SU-DHL-6 (cell line): ENCODE measurements at regions not wholly inside any gene's neighbourhood (a gene's known extent, or its start where the extent isn't known, plus 50 kb on each side); places are given as distances from the start of the nearest gene placed in this dataset.

Experiments
- H2AFZ ChIP-seq: fragments of 200-600 bp; sonication (generic); 2 replicates; pipeline ENCODE4 v1.6.1; 2014; ENCODE audit warnings: low read depth, mild to moderate bottlenecking, moderate library complexity, mixed read lengths, antibody characterized with exemption, low read length; ENCODE audit not compliant: severe bottlenecking
- H3F3A ChIP-seq: fragments of 200-600 bp; shearing (Covaris generic); 2 replicates; pipeline ENCODE4 v1.6.0; 2016; ENCODE audit warnings: antibody characterized with exemption, mild to moderate bottlenecking; ENCODE audit not compliant: insufficient read depth
- H3K27ac ChIP-seq: fragments of 200-600 bp; sonication (generic); 2 replicates; pipeline ENCODE4 v1.5.1; 2016; ENCODE audit warnings: low read depth, mild to moderate bottlenecking, low read length, moderate library complexity, mixed read lengths
- H3K27me3 ChIP-seq: fragments of 200-600 bp; sonication (generic), shearing (Covaris generic); 2 replicates; pipeline ENCODE4 v1.6.0; 2014; ENCODE audit warnings: mild to moderate bottlenecking, low read length
- H3K36me3 ChIP-seq: fragments of 200-600 bp; sonication (generic); 2 replicates; pipeline ENCODE4 v1.6.1; 2014; ENCODE audit warnings: mild to moderate bottlenecking, low read length, mixed read lengths
- H3K4me2 ChIP-seq: fragments of 300-600, 200-600 bp; shearing (Covaris generic), sonication (generic); 2 replicates; pipeline ENCODE4 v1.6.0; 2014; ENCODE audit warnings: low read length, low read depth, mild to moderate bottlenecking; ENCODE audit not compliant: poor library complexity, severe bottlenecking
- H3K4me3 ChIP-seq: fragments of 200-600 bp; sonication (generic); 2 replicates; pipeline ENCODE4 v1.5.1; 2014; ENCODE audit warnings: antibody characterized with exemption, low read length, mild to moderate bottlenecking, mixed read lengths; ENCODE audit not compliant: insufficient read depth, poor library complexity, severe bottlenecking
- H3K79me2 ChIP-seq: fragments of 200-600 bp; sonication (generic); 2 replicates; pipeline ENCODE4 v1.6.1; 2014; ENCODE audit warnings: mild to moderate bottlenecking, low read length, moderate library complexity; ENCODE audit not compliant: insufficient read depth
- H3K9ac ChIP-seq: fragments of 200-600 bp; sonication (generic); 2 replicates; pipeline ENCODE4 v1.7.0; 2014; ENCODE audit warnings: mild to moderate bottlenecking, low read length
- H3K9me2 ChIP-seq: fragments of 200-600 bp; sonication (generic); replicated peaks from 2 replicates; pipeline ENCODE4 v1.6.1; 2014; ENCODE audit warnings: low read length; ENCODE audit not compliant: insufficient read depth
- H3K9me3 ChIP-seq: fragments of 200-600 bp; sonication (generic); 2 replicates; pipeline ENCODE4 v1.6.1; 2014; ENCODE audit warnings: low read length, mixed read lengths; ENCODE audit not compliant: insufficient read depth
- H4K20me1 ChIP-seq: fragments of 200-600 bp; sonication (generic); 2 replicates; pipeline ENCODE4 v1.6.1; 2014; ENCODE audit warnings: low read depth, mild to moderate bottlenecking, antibody characterized with exemption, low read length, moderate library complexity, mixed read lengths
- EZH2phosphoT487 ChIP-seq: fragments of 200-600 bp; sonication (generic), shearing (Covaris generic); conservative IDR thresholded peaks from 2 replicates; pipeline ENCODE4 v1.6.1; 2018; ENCODE audit warnings: mild to moderate bottlenecking, antibody characterized with exemption, low read length, moderate library complexity, mixed read lengths
- TF ChIP-seq, protein P1 (sequence below): fragments of 200-600 bp; sonication (generic); IDR thresholded peaks from one replicate; pipeline ENCODE4 v1.5.1; 2017; ENCODE audit warnings: antibody characterized with exemption, mild to moderate bottlenecking, low read length, moderate library complexity; ENCODE audit not compliant: insufficient read depth, poor library complexity, severe bottlenecking

DNA sequence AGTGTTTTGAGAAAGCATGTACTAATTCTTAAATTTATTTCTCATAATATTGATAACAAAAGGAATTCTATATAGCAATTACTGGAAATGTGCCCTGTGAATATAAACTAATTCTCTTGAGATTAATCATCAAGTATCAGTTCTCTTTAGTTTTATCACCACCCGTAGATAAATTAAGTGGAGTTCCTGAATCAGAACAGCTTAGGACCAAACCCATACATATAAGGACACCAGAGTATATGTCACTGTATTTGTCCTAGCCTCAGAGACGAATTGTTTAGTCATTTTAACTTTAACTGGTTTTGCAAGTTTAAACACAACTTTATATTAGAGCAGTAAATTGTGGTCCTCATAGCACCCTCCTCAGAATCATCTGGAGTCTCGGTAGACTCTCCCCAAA, 572.0 kb downstream of the UTRN start:
- Histone ChIP-seq H3K27me3 (no peaks in the 10 kb centered on the region), H4K20me1 (no peaks in the 10 kb centered on the region), H3K27ac (no peak overlapping the region), H2AFZ (no peak overlapping the region), H3K79me2 (no peaks in the 10 kb centered on the region), H3K4me2 (no peak overlapping the region), H3K36me3 (no peaks in the 10 kb centered on the region), H3K4me3 (no peak overlapping the region), H3K9ac (no peak overlapping the region), H3F3A (no peaks in the 10 kb centered on the region), H3K9me2 (no peaks in the 10 kb centered on the region), H3K9me3 (no peaks in the 10 kb centered on the region)
- TF ChIP-seq, protein P1, sequence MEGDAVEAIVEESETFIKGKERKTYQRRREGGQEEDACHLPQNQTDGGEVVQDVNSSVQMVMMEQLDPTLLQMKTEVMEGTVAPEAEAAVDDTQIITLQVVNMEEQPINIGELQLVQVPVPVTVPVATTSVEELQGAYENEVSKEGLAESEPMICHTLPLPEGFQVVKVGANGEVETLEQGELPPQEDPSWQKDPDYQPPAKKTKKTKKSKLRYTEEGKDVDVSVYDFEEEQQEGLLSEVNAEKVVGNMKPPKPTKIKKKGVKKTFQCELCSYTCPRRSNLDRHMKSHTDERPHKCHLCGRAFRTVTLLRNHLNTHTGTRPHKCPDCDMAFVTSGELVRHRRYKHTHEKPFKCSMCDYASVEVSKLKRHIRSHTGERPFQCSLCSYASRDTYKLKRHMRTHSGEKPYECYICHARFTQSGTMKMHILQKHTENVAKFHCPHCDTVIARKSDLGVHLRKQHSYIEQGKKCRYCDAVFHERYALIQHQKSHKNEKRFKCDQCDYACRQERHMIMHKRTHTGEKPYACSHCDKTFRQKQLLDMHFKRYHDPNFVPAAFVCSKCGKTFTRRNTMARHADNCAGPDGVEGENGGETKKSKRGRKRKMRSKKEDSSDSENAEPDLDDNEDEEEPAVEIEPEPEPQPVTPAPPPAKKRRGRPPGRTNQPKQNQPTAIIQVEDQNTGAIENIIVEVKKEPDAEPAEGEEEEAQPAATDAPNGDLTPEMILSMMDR, result no peak
- no peak for TF ChIP-seq EZH2phosphoT487

DNA sequence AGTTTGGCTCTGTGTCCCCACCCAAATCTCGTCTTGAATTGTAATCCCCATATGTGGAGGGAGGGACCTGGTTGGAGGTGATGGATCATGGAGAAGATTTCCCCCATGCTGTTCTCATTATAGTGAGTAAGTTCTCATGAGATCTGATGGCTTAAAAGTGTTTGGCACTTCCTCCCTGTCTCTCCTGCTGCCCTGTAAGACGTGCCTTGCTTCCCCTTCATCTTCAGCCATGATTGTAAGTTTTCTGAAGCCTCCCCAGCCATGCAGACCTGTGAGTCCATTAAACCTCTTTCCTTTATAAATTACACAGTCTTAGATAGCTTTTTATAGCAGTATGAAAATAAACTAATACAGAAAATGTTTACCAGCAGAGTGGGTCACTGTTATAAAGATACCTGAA, 577.6 kb downstream of the UTRN start:
- TF ChIP-seq EZH2phosphoT487, result no peak
- TF ChIP-seq, protein P1, result no peak
- H3K9ac ChIP-seq, result no peak overlapping the region
- no peak overlapping the region for H3K4me2 ChIP-seq
- H3K36me3 ChIP-seq, result no peaks in the 10 kb centered on the region
- no peak overlapping the region for H2AFZ ChIP-seq
- H3K9me3 ChIP-seq, result no peaks in the 10 kb centered on the region
- no peaks in the 10 kb centered on the region for H3K27me3 ChIP-seq
- H3K9me2 ChIP-seq, result no peaks in the 10 kb centered on the region
- no peaks in the 10 kb centered on the region for H4K20me1 ChIP-seq
- H3K27ac ChIP-seq, result no peak overlapping the region
- H3K4me3 ChIP-seq, result no peak overlapping the region
- no peaks in the 10 kb centered on the region for H3F3A ChIP-seq
- no peaks in the 10 kb centered on the region for H3K79me2 ChIP-seq

DNA sequence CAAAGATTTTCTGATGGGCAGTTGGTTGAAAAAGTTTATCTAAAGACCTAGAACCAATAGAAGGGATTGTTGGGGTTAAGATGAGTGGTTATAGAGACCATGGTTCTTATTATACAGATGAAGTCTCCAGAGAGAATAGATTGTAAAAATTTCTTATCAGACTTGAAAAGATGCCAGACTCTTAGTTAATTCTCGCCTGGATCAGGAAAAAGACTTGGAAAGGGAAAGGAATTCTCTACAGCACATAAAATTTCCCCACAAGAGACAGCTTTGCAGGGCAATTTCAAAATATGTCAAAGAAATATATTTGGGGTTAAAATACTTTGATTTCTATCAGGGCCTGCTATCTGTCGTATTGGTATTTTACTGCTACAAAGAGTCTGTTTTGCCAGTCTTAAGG, 582.6 kb downstream of the UTRN start:
- TF ChIP-seq, protein P1, result no peak
- no peak for TF ChIP-seq EZH2phosphoT487
- H3K4me2 ChIP-seq, result no peak overlapping the region
- H3K27me3 ChIP-seq, result no peaks in the 10 kb centered on the region
- H3K36me3 ChIP-seq, result no peaks in the 10 kb centered on the region
- H3K9ac ChIP-seq, result no peak overlapping the region
- no peaks in the 10 kb centered on the region for H3K9me2 ChIP-seq
- no peaks in the 10 kb centered on the region for H3K9me3 ChIP-seq
- H4K20me1 ChIP-seq, result no peaks in the 10 kb centered on the region
- H3K4me3 ChIP-seq, result no peak overlapping the region
- H3K79me2 ChIP-seq, result no peaks in the 10 kb centered on the region
- no peaks in the 10 kb centered on the region for H3F3A ChIP-seq
- no peak overlapping the region for H3K27ac ChIP-seq
- H2AFZ ChIP-seq, result no peak overlapping the region
